ENCODE measurements at regions not wholly inside any gene's neighbourhood (a gene's known extent, or its start where the extent isn't known, plus 50 kb on each side); places are given as distances from the start of the nearest gene placed in this dataset.

GRCh38 chr6:137581019-137581707 lies 87.0 kb upstream of the OLIG3 start:
- TF ChIP-seq, protein P1, sequence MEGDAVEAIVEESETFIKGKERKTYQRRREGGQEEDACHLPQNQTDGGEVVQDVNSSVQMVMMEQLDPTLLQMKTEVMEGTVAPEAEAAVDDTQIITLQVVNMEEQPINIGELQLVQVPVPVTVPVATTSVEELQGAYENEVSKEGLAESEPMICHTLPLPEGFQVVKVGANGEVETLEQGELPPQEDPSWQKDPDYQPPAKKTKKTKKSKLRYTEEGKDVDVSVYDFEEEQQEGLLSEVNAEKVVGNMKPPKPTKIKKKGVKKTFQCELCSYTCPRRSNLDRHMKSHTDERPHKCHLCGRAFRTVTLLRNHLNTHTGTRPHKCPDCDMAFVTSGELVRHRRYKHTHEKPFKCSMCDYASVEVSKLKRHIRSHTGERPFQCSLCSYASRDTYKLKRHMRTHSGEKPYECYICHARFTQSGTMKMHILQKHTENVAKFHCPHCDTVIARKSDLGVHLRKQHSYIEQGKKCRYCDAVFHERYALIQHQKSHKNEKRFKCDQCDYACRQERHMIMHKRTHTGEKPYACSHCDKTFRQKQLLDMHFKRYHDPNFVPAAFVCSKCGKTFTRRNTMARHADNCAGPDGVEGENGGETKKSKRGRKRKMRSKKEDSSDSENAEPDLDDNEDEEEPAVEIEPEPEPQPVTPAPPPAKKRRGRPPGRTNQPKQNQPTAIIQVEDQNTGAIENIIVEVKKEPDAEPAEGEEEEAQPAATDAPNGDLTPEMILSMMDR (conservative IDR thresholded peaks at IDR 0.05 in 1 of 2, IDR thresholded peaks at IDR 0.05 in 1 of 2; ENCODE audit: low read depth in 1 of 2, low read length in 2 of 2), result no peak
- no peak for TF ChIP-seq EZH2 (IDR thresholded peaks at IDR 0.05; ENCODE audit: low read length, missing control alignments)
